ENCODE measurements at regions not wholly inside any gene's neighbourhood (a gene's known extent, or its start where the extent isn't known, plus 50 kb on each side); places are given as distances from the start of the nearest gene placed in this dataset.
"Not testable (repeated sequence)": the region's sequence is repeated elsewhere in the genome, so short reads cannot be mapped to it uniquely, and the experiment has no call there.

GRCh38 chr11:34001557-34002064 lies 49.9 kb upstream of the CAPRIN1 start:
- Mint-ChIP-seq H3K9me3 (no peaks in the 10 kb centered on the region), H3K4me1 (ENCODE audit: low read depth) (peaks cover 10% of the 10 kb centered on the region), H3K27ac (no peak overlapping the region), H3K36me3 (ENCODE audit: low read depth) (no peaks in the 10 kb centered on the region), H3K27me3 (peaks cover 46% of the 10 kb centered on the region), H3K4me3 (no peak overlapping the region)
- DNase-seq, result no peak

- Mint-ChIP-seq H3K4me3 (no peak overlapping the region), H3K27me3 (peaks cover 42% of the 10 kb centered on the region), H3K9me3 (no peaks in the 10 kb centered on the region), H3K27ac (no peak overlapping the region), H3K4me1 (ENCODE audit: low read depth) (peaks cover 10% of the 10 kb centered on the region), H3K36me3 (ENCODE audit: low read depth) (no peaks in the 10 kb centered on the region)
- no peak for DNase-seq
These were observed 52.1 kb upstream of the CAPRIN1 start for GRCh38 chr11:33999393-33999792.

- no peak overlapping the region for H3K4me3 Mint-ChIP-seq
These were observed 53.8 kb upstream of the CAPRIN1 start for GRCh38 chr11:33997584-33998251.

GRCh38 chr11:33996498-33997454 lies 54.8 kb upstream of the CAPRIN1 start:
- Mint-ChIP-seq H3K27me3 (peaks cover 31% of the 10 kb centered on the region), H3K9me3 (no peaks in the 10 kb centered on the region), H3K4me1 (ENCODE audit: low read depth) (peaks cover 10% of the 10 kb centered on the region), H3K4me3 (peak overlapping the region; percentile 45), H3K36me3 (ENCODE audit: low read depth) (no peaks in the 10 kb centered on the region), H3K27ac (no peak overlapping the region)
- DNase-seq, result peak; percentile 74

More at GRCh38 chr11:33997584-33998251, 53.8 kb upstream of the CAPRIN1 start:
- DNase-seq, result no peak
- no peak overlapping the region for H3K27ac Mint-ChIP-seq
- H3K4me1 Mint-ChIP-seq (ENCODE audit: low read depth), result peaks cover 10% of the 10 kb centered on the region
- no peaks in the 10 kb centered on the region for H3K36me3 Mint-ChIP-seq (ENCODE audit: low read depth)
- peaks cover 38% of the 10 kb centered on the region for H3K27me3 Mint-ChIP-seq
- H3K9me3 Mint-ChIP-seq, result no peaks in the 10 kb centered on the region

- Mint-ChIP-seq H3K27me3 (peaks cover 35% of the 10 kb centered on the region), H3K27ac (no peak overlapping the region), H3K36me3 (ENCODE audit: low read depth) (no peaks in the 10 kb centered on the region), H3K9me3 (no peaks in the 10 kb centered on the region), H3K4me3 (no peak overlapping the region), H3K4me1 (ENCODE audit: low read depth) (peaks cover 13% of the 10 kb centered on the region)
- DNase-seq, result no peak
These were observed 56.6 kb upstream of the CAPRIN1 start for GRCh38 chr11:33994937-33995336.

- not testable (repeated sequence) for H3K9me3 Mint-ChIP-seq; H3K4me1 Mint-ChIP-seq (ENCODE audit: low read depth); DNase-seq; H3K27ac Mint-ChIP-seq; H3K36me3 Mint-ChIP-seq (ENCODE audit: low read depth)
- peaks cover 19% of the 10 kb centered on the region for H3K27me3 Mint-ChIP-seq
- H3K4me3 Mint-ChIP-seq, result peak overlapping the region; percentile 13
These were observed 60.4 kb upstream of the CAPRIN1 start for GRCh38 chr11:33991136-33991535.

GRCh38 chr11:33990131-33990530 lies 61.4 kb upstream of the CAPRIN1 start:
- H3K4me3 Mint-ChIP-seq; H3K27ac Mint-ChIP-seq; H3K36me3 Mint-ChIP-seq (ENCODE audit: low read depth); DNase-seq; H3K4me1 Mint-ChIP-seq (ENCODE audit: low read depth); H3K9me3 Mint-ChIP-seq: not testable (repeated sequence)
- peaks cover 18% of the 10 kb centered on the region for H3K27me3 Mint-ChIP-seq

GRCh38 chr11:33989461-33989860 lies 62.1 kb upstream of the CAPRIN1 start:
- Mint-ChIP-seq H3K4me3 (no peak overlapping the region), H3K27me3 (peaks cover 18% of the 10 kb centered on the region), H3K4me1 (ENCODE audit: low read depth) (peaks cover 5% of the 10 kb centered on the region), H3K9me3 (no peaks in the 10 kb centered on the region), H3K27ac (no peak overlapping the region), H3K36me3 (ENCODE audit: low read depth) (no peaks in the 10 kb centered on the region)
- DNase-seq, result no peak

- Mint-ChIP-seq H3K4me3 (no peak overlapping the region), H3K4me1 (ENCODE audit: low read depth) (peaks cover 5% of the 10 kb centered on the region), H3K27me3 (peaks cover 18% of the 10 kb centered on the region), H3K9me3 (no peaks in the 10 kb centered on the region), H3K36me3 (ENCODE audit: low read depth) (no peaks in the 10 kb centered on the region), H3K27ac (no peak overlapping the region)
- no peak for DNase-seq
These were observed 62.8 kb upstream of the CAPRIN1 start for GRCh38 chr11:33988586-33989370.

GRCh38 chr11:33987975-33988580 lies 63.5 kb upstream of the CAPRIN1 start:
- H3K9me3 Mint-ChIP-seq, result no peaks in the 10 kb centered on the region

GRCh38 chr11:33987545-33987944 lies 64.0 kb upstream of the CAPRIN1 start:
- H3K27ac Mint-ChIP-seq, result no peak overlapping the region
- no peaks in the 10 kb centered on the region for H3K9me3 Mint-ChIP-seq
- DNase-seq, result no peak
- no peak overlapping the region for H3K4me3 Mint-ChIP-seq
- H3K4me1 Mint-ChIP-seq (ENCODE audit: low read depth), result peaks cover 5% of the 10 kb centered on the region
- H3K27me3 Mint-ChIP-seq, result peaks cover 18% of the 10 kb centered on the region
- no peaks in the 10 kb centered on the region for H3K36me3 Mint-ChIP-seq (ENCODE audit: low read depth)

More at GRCh38 chr11:33987975-33988580, 63.5 kb upstream of the CAPRIN1 start:
- H3K27ac Mint-ChIP-seq, result no peak overlapping the region
- no peaks in the 10 kb centered on the region for H3K36me3 Mint-ChIP-seq (ENCODE audit: low read depth)
- DNase-seq, result peak; percentile 70
- H3K4me1 Mint-ChIP-seq (ENCODE audit: low read depth), result peaks cover 5% of the 10 kb centered on the region
- peaks cover 18% of the 10 kb centered on the region for H3K27me3 Mint-ChIP-seq
- no peak overlapping the region for H3K4me3 Mint-ChIP-seq

- peaks cover 19% of the 10 kb centered on the region for H3K27me3 Mint-ChIP-seq
- not testable (repeated sequence) for H3K9me3 Mint-ChIP-seq; H3K4me1 Mint-ChIP-seq (ENCODE audit: low read depth); H3K27ac Mint-ChIP-seq; H3K36me3 Mint-ChIP-seq (ENCODE audit: low read depth); H3K4me3 Mint-ChIP-seq; DNase-seq
These were observed 64.7 kb upstream of the CAPRIN1 start for GRCh38 chr11:33986597-33987501.

- no peak overlapping the region for H3K4me3 Mint-ChIP-seq
- no peaks in the 10 kb centered on the region for H3K4me1 Mint-ChIP-seq (ENCODE audit: low read depth)
- no peak for DNase-seq
- no peak overlapping the region for H3K27ac Mint-ChIP-seq
- no peaks in the 10 kb centered on the region for H3K36me3 Mint-ChIP-seq (ENCODE audit: low read depth)
- peaks cover 29% of the 10 kb centered on the region for H3K27me3 Mint-ChIP-seq
- no peaks in the 10 kb centered on the region for H3K9me3 Mint-ChIP-seq
These were observed 66.7 kb upstream of the CAPRIN1 start for GRCh38 chr11:33984682-33985389.

Measured in activated T-cell treated with anti-CD3 and anti-CD28 coated beads, Interleukin-2, amount 50 U/mL, for 24 hours (primary cell).